Esophagus muscularis mucosa (tissue), 3 donors: ENCODE measurements at regions not wholly inside any gene's neighbourhood (a gene's known extent, or its start where the extent isn't known, plus 50 kb on each side); places are given as distances from the start of the nearest gene placed in this dataset.

Source experiments
- POLR2A ChIP-seq: fragments of 450-650 bp; IDR thresholded peaks from one replicate; pipeline ENCODE4 v1.6.1; 2017; ENCODE audit warnings: antibody characterized with exemption, moderate library complexity, mild to moderate bottlenecking, low read depth
- TF ChIP-seq, protein P1 (sequence below), 3 experiments: fragments of 200-600 bp in 2 of 3; fragments of 450-650 bp in 1 of 3; sonication (generic) in 2 of 3; IDR thresholded peaks; one replicate each; pipeline ENCODE4 v1.5.1; 2017 to 2019; ENCODE audit warnings: antibody characterized with exemption in 3 of 3, mild to moderate bottlenecking in 2 of 3, moderate library complexity in 1 of 3

DNA sequence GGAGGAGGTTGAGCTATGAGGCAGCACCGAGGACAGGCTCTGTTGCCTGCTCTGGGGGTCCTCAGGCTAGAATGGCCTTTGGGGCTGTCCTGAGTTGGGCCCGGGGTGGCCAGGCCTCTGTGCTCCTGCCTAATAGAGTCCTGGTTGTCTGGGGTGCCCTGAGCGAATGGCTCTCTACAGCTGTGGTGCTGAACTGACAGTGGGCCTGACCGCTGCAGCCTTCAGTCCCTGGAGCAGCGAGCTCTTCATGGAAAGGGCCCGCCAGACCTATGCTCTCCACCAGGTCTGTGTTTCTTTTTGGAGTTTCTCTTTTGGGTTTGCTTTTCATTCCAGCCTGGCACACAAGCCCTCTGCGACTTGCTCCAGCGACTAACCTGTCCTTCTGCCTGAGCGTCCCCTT is 679.0 kb upstream of the RAB6C start:
- TF ChIP-seq POLR2A, result no peak
- TF ChIP-seq, protein P1, sequence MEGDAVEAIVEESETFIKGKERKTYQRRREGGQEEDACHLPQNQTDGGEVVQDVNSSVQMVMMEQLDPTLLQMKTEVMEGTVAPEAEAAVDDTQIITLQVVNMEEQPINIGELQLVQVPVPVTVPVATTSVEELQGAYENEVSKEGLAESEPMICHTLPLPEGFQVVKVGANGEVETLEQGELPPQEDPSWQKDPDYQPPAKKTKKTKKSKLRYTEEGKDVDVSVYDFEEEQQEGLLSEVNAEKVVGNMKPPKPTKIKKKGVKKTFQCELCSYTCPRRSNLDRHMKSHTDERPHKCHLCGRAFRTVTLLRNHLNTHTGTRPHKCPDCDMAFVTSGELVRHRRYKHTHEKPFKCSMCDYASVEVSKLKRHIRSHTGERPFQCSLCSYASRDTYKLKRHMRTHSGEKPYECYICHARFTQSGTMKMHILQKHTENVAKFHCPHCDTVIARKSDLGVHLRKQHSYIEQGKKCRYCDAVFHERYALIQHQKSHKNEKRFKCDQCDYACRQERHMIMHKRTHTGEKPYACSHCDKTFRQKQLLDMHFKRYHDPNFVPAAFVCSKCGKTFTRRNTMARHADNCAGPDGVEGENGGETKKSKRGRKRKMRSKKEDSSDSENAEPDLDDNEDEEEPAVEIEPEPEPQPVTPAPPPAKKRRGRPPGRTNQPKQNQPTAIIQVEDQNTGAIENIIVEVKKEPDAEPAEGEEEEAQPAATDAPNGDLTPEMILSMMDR (IDR thresholded peaks at IDR 0.05), result no peak
